ENCODE measurements at regions not wholly inside any gene's neighbourhood (a gene's known extent, or its start where the extent isn't known, plus 50 kb on each side); places are given as distances from the start of the nearest gene placed in this dataset.

DNA sequence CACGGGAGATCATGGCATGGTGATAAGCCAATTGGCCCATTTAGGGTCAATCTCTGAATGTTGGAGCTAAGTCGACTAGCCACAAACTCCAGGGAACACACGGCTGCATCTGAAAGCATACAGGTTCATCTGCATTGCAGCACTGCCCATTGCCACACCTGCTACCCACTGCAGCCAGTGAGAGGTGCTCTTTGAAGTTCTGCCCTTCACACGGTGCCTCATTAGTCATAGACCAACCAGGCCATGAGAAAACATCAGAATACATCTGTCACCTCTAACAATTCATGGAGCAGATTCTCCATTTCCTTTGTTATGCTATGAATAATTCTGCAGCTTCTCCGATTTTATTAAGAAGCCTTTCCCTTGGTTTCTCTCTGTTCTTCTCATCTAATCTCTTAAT is 65.7 kb upstream of the FAM204A start:
- TF ChIP-seq, protein P1, sequence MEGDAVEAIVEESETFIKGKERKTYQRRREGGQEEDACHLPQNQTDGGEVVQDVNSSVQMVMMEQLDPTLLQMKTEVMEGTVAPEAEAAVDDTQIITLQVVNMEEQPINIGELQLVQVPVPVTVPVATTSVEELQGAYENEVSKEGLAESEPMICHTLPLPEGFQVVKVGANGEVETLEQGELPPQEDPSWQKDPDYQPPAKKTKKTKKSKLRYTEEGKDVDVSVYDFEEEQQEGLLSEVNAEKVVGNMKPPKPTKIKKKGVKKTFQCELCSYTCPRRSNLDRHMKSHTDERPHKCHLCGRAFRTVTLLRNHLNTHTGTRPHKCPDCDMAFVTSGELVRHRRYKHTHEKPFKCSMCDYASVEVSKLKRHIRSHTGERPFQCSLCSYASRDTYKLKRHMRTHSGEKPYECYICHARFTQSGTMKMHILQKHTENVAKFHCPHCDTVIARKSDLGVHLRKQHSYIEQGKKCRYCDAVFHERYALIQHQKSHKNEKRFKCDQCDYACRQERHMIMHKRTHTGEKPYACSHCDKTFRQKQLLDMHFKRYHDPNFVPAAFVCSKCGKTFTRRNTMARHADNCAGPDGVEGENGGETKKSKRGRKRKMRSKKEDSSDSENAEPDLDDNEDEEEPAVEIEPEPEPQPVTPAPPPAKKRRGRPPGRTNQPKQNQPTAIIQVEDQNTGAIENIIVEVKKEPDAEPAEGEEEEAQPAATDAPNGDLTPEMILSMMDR (IDR thresholded peaks at IDR 0.05) = no peak
- DNase-seq (ENCODE audit: low spot score) (no peak), ATAC-seq (ENCODE audit: low FRiP score) (no peak)

DNA sequence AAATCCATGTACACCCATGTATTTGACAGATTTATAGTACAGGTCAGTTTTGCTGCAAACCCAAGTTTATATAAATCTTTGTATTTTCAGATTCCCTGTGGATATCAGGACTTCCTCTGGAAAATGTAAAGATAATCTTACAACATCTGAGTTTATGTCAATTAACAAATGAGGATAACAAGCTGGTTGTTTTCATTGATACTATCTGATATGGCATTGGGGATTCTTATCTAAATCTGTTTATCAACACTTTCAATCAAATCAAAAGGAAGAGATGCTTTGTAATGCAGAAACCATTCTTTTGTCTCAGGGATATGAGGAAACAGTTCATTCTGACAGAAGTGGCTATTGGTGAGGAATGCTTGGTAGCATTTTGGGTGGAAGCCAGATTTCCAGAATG is 64.9 kb upstream of the FAM204A start:
- TF ChIP-seq, protein P1 (IDR thresholded peaks at IDR 0.05) = no peak
- DNase-seq (ENCODE audit: low spot score) (no peak), ATAC-seq (ENCODE audit: low FRiP score) (no peak)

DNA sequence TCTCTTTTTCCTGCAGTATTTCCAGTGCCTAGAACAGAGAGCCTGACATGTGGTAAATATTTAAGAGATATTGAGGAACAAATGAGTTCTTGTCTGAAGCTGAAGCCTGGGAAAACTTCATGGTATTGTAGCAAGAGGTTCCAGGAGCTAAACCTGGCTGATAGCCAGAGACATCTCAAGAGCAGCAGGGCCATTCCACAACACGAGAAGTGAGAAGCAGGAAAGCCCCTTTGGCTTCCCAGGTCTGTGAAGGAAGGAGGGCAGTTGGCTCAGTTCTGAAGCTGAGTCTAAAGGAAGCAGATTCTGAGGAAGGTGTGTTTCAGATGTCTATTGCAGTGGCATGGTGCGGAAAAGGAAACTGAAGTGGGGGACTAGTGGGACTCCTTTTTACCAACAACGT is 63.8 kb upstream of the FAM204A start:
- TF ChIP-seq, protein P1 (IDR thresholded peaks at IDR 0.05) = no peak
- DNase-seq (ENCODE audit: low spot score) = no peak
- no peak for ATAC-seq (ENCODE audit: low FRiP score)

DNA sequence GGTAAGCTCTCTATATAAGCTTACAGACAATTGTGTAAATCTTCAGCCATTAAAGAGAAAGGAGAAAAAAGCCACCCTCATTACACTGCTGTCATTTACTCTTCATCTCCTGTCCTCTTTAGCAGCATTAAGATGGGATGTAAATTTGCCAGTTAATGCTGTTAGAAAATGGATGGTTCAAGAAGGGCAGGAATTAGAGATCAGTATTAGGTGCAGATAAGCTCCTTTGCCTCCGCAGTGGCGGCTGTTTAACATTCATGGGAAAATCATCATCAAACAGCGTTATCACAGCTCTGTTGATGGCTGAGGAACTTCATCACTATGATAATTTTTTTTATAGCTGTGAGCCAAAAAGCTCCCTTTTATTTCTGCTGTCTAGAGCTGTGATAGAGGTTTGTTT is 61.8 kb upstream of the FAM204A start:
- no peak for ATAC-seq (ENCODE audit: low FRiP score)
- TF ChIP-seq, protein P1 (IDR thresholded peaks at IDR 0.05) = no peak

DNA sequence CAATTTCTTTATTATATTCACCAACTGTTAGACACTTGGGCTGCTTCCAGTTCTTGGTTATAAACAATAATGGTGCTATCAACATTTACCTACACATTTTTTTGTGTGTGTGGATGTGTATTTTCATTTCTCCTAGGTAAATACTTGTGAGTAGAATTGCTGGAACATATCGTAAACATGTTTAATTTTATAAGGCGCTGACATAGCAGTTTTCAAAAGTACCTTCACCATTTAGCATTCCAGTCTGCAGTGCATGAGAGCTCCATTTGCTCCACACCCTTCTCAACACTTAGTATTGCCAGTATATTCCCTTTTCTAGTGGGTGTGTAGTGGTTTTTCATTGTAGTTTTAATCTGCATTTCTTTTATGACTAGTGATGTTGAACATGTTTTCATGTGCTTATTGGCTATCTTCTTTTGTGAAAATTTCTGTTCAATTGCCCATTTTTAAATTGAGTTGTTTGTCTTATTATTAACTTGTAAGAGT is 59.6 kb upstream of the FAM204A start:
- DNase-seq (ENCODE audit: low spot score) (no peak), ATAC-seq (ENCODE audit: low FRiP score) (no peak)
- TF ChIP-seq, protein P1 (IDR thresholded peaks at IDR 0.05) = no peak

More for the DNA sequence above, 61.8 kb upstream of the FAM204A start:
- DNase-seq (ENCODE audit: low spot score) = no peak

DNA sequence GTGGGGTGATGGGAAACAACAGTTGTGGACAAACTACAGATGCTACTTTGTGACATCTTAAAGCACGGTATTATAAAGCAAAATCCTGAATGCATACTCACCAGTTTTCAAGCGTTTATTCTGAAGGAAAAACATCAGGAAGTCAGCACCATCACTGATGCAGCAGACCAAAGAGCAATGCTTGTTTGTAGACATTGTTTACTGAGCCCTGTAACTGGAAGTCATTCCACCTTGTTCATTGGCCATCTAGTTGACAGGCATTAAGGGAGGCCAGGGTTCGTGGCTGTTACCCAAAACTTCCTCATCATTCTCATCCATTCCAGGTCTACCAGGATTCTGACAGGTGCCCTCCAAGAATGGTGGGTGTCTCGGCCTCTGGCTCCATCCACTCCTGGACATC is 55.3 kb upstream of the FAM204A start:
- DNase-seq (ENCODE audit: low spot score) (no peak), ATAC-seq (ENCODE audit: low FRiP score) (no peak)
- TF ChIP-seq, protein P1 (IDR thresholded peaks at IDR 0.05) = no peak

DNA sequence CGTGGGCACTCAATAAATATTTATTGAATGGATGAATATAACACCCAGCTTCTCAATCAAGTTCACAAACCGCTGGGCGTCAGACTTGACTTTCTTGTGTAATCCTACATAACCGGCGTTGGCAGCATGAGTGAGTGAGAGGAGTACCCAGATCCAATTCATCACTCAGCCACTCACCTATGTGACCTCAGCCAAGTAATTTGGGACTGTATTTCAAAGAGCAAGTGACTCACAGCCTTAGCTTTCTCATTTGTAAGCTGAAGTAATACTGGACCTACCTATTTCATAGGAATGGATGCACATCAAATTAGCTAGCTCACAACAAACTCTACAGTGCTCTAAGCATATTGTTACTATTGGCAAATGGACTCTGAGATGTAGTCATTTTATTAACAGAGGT is 53.8 kb upstream of the FAM204A start:
- TF ChIP-seq, protein P1 (IDR thresholded peaks at IDR 0.05) = no peak
- ATAC-seq (ENCODE audit: low FRiP score) (no peak), DNase-seq (ENCODE audit: low spot score) (no peak)
